ENCODE measurements at regions not wholly inside any gene's neighbourhood (a gene's known extent, or its start where the extent isn't known, plus 50 kb on each side); places are given as distances from the start of the nearest gene placed in this dataset.

DNA sequence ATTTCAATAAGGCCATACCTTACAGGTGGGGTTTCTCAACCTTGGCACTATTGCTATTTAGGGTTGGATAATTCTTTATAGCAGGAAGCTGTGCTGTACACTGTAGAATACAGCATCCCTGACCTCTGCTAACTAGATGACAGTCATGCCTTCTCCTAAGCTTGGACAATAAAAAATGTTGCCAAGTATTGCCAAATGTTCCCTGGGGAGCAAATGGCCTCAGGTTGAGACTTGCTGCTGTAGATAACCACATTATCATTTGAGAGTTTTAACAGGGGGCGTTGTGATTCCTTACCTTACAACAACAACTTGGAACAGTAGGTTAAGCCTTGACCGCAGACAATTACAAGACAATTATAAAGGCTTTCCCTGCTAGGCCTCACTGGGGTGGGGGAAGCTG is 1073.6 kb upstream of the TMEM132C start:
- TF ChIP-seq, protein P1, sequence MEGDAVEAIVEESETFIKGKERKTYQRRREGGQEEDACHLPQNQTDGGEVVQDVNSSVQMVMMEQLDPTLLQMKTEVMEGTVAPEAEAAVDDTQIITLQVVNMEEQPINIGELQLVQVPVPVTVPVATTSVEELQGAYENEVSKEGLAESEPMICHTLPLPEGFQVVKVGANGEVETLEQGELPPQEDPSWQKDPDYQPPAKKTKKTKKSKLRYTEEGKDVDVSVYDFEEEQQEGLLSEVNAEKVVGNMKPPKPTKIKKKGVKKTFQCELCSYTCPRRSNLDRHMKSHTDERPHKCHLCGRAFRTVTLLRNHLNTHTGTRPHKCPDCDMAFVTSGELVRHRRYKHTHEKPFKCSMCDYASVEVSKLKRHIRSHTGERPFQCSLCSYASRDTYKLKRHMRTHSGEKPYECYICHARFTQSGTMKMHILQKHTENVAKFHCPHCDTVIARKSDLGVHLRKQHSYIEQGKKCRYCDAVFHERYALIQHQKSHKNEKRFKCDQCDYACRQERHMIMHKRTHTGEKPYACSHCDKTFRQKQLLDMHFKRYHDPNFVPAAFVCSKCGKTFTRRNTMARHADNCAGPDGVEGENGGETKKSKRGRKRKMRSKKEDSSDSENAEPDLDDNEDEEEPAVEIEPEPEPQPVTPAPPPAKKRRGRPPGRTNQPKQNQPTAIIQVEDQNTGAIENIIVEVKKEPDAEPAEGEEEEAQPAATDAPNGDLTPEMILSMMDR (IDR thresholded peaks at IDR 0.05): no peak
- WGBS (ENCODE audit: insufficient coverage): 100% methylated on average over 2 of the region's 2 CpGs
- DNase-seq (no peak), ATAC-seq (no peak)
- Histone ChIP-seq H3K36me3 (ENCODE audit: control insufficient read depth, insufficient read depth, low read length) (no peaks in the 10 kb centered on the region), H3K4me3 (ENCODE audit: low read length) (no peak overlapping the region), H3K9me3 (ENCODE audit: control insufficient read depth, insufficient read depth, low read length) (no peaks in the 10 kb centered on the region), H3K27ac (ENCODE audit: low read length) (no peak overlapping the region), H3K27me3 (ENCODE audit: control insufficient read depth, insufficient read depth, low read length) (no peaks in the 10 kb centered on the region), H3K4me1 (ENCODE audit: control insufficient read depth, insufficient read depth, low read length) (no peaks in the 10 kb centered on the region)
- intact Hi-C loops (cut with micrococcal nuclease): no loop called here
- H3K27me3 Mint-ChIP-seq (ENCODE audit: low read depth in 2 of 2): peaks cover 0 to 5% of the 10 kb centered on the region in 2 donors
- no peaks in the 10 kb centered on the region for H3K4me1 Mint-ChIP-seq
- H3K9me3 Mint-ChIP-seq: no peaks in the 10 kb centered on the region
- no peak overlapping the region for H3K4me3 Mint-ChIP-seq
- no peak overlapping the region for H3K27ac Mint-ChIP-seq
- H3K36me3 Mint-ChIP-seq: no peaks in the 10 kb centered on the region

DNA sequence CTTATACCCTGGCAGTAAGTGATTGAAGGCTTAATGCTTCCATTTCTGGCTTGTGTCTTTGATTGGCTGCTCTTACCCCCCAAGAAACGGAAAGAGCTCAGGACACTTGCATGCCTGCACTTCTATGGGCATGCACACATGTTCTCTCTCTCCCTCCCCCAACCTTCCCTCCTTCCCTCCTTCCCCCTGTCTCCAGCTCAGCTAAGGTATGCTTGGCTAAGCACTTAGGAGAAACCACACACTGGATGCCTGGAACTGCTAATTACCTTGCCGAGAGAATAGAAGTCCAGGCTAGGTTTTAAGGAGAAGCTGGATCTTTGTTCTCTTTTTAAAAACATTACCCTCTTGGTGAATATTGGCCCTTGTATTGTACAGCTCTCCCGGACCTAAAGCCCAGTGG is 1072.8 kb upstream of the TMEM132C start:
- Mint-ChIP-seq H3K27me3 (ENCODE audit: low read depth in 2 of 2) (peaks cover 0 to 5% of the 10 kb centered on the region in 2 donors), H3K36me3 (no peaks in the 10 kb centered on the region), H3K27ac (no peak overlapping the region), H3K9me3 (peaks cover 2 to 3% of the 10 kb centered on the region in 2 donors), H3K4me1 (no peaks in the 10 kb centered on the region), H3K4me3 (no peak overlapping the region)
- H3K36me3 ChIP-seq (ENCODE audit: control insufficient read depth, insufficient read depth, low read length): no peaks in the 10 kb centered on the region
- 86% methylated on average over 3 of the region's 3 CpGs for WGBS (ENCODE audit: insufficient coverage)
- H3K4me3 ChIP-seq (ENCODE audit: low read length): no peak overlapping the region
- intact Hi-C loops (cut with micrococcal nuclease): no loop called here
- DNase-seq: no peak
- no peak overlapping the region for H3K27ac ChIP-seq (ENCODE audit: low read length)
- no peak for ATAC-seq
- H3K27me3 ChIP-seq (ENCODE audit: control insufficient read depth, insufficient read depth, low read length): no peaks in the 10 kb centered on the region
- no peaks in the 10 kb centered on the region for H3K9me3 ChIP-seq (ENCODE audit: control insufficient read depth, insufficient read depth, low read length)
- TF ChIP-seq, protein P1 (IDR thresholded peaks at IDR 0.05): no peak
- H3K4me1 ChIP-seq (ENCODE audit: control insufficient read depth, insufficient read depth, low read length): no peaks in the 10 kb centered on the region

DNA sequence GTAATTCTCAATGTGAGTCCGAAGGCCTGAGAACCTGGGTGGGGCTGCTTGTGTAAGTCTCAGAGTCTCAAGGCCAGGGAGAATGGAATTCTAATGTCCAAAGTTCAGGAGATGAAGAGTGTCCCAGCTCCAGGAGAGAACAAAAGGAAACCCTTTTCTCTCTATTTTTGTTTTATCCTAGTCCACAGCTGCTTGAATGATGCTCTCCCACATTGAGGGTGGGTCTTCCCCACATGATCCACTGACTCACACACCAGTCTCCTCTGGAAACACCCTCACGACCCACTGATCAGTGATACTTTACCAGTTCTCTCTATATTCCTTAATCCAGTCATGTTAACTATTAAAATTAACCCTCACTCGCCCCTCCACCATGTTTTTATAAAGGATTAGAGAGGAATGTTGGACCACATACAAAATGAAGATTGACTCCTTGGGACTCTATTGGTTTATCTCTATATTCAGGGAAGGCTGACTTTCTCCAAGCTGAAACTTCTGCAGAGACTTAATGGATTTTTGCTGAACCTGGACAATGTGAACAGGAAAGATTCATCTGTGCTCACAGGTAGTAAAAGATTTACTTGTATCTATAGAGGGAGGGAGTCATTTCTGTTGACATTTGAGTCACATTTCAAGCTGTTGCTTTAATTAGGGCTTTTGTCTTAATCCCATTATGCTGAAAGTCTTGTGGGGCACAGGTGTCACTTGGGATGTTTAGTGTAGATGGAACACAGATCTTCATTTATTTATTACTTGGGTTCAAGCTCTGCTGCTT is 1061.0 kb upstream of the TMEM132C start:
- Histone ChIP-seq H3K36me3 (ENCODE audit: control insufficient read depth, insufficient read depth, low read length) (no peaks in the 10 kb centered on the region), H3K27ac (ENCODE audit: low read length) (no peak overlapping the region), H3K4me3 (ENCODE audit: low read length) (no peak overlapping the region), H3K27me3 (ENCODE audit: control insufficient read depth, insufficient read depth, low read length) (no peaks in the 10 kb centered on the region), H3K9me3 (ENCODE audit: control insufficient read depth, insufficient read depth, low read length) (no peaks in the 10 kb centered on the region), H3K4me1 (ENCODE audit: control insufficient read depth, insufficient read depth, low read length) (no peaks in the 10 kb centered on the region)
- 59% methylated on average over 2 of the region's 3 CpGs for WGBS (ENCODE audit: insufficient coverage)
- Mint-ChIP-seq H3K4me1 (no peaks in the 10 kb centered on the region), H3K36me3 (no peaks in the 10 kb centered on the region), H3K4me3 (no peak overlapping the region), H3K9me3 (peaks cover 0 to 3% of the 10 kb centered on the region in 2 donors), H3K27ac (no peak overlapping the region), H3K27me3 (ENCODE audit: low read depth in 2 of 2) (peaks cover 0 to 2% of the 10 kb centered on the region in 2 donors)
- TF ChIP-seq, protein P1 (IDR thresholded peaks at IDR 0.05): no peak
- ATAC-seq (no peak), DNase-seq (no peak)
- intact Hi-C loops (cut with micrococcal nuclease): no loop called here

DNA sequence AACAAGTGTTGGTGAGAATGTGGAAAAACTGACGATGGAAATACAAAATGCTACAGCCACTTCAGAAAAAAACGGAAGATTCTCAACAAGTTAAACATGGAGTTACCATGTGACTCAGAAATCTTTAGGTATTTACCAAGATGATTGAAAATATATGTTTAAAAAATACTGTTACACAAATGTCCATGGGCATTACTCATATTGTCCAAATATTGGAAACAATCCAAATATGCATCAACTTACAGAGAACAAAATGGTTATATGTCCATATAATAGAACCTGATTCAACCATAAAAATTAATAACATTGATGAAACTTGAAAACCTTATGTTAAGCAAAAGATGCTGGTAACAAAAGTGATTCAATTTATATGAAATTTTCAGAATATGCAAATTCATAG is 1057.7 kb upstream of the TMEM132C start:
- Mint-ChIP-seq H3K27ac (no peak overlapping the region), H3K27me3 (ENCODE audit: low read depth in 2 of 2) (no peaks in the 10 kb centered on the region), H3K4me1 (no peaks in the 10 kb centered on the region), H3K4me3 (no peak overlapping the region), H3K36me3 (no peaks in the 10 kb centered on the region), H3K9me3 (no peaks in the 10 kb centered on the region)
- Histone ChIP-seq H3K36me3 (ENCODE audit: control insufficient read depth, insufficient read depth, low read length) (no peaks in the 10 kb centered on the region), H3K9me3 (ENCODE audit: control insufficient read depth, insufficient read depth, low read length) (peaks cover 5% of the 10 kb centered on the region), H3K27me3 (ENCODE audit: control insufficient read depth, insufficient read depth, low read length) (no peaks in the 10 kb centered on the region), H3K27ac (ENCODE audit: low read length) (no peak overlapping the region), H3K4me3 (ENCODE audit: low read length) (no peak overlapping the region), H3K4me1 (ENCODE audit: control insufficient read depth, insufficient read depth, low read length) (no peaks in the 10 kb centered on the region)
- 80% methylated on average over 2 of the region's 2 CpGs for WGBS (ENCODE audit: insufficient coverage)
- DNase-seq (no peak), ATAC-seq (no peak)
- TF ChIP-seq, protein P1 (IDR thresholded peaks at IDR 0.05): no peak
- intact Hi-C loops (cut with micrococcal nuclease): no loop called here

Data from natural killer cell (primary cell).